Spleen (tissue), 7 donors: ENCODE measurements at regions not wholly inside any gene's neighbourhood (a gene's known extent, or its start where the extent isn't known, plus 50 kb on each side); places are given as distances from the start of the nearest gene placed in this dataset.

Experiments used
- POLR2AphosphoS5 ChIP-seq, 3 donors: sonication (generic); formaldehyde crosslinking; IDR thresholded peaks; one replicate each; pipeline ENCODE4 v1.5.1; 2017; ENCODE audit warnings: antibody characterized with exemption in 3 of 3
- TF ChIP-seq, protein P1 (sequence below), 11 experiments: fragments of 200-600 bp in 7 of 11; fragments of 450-650 bp in 4 of 11; sonication (generic) in 4 of 11; IDR thresholded peaks in 8 of 11; conservative IDR thresholded peaks in 3 of 11; 1 replicate in 7 of 11; 2 replicates in 4 of 11; pipeline versions ENCODE4 v1.4.0 to v1.8.0; 2016 to 2021; ENCODE audit warnings: antibody characterized with exemption in 11 of 11, inconsistent platforms in 4 of 11, mild to moderate bottlenecking in 1 of 11
- donor health status: DM: no; HTN: no; CAD: no; lungs with moderate emphysema.
- donor health status: DM: no; HTN: no; CAD: no.
- donor health status: DM: no; HTN: no; CAD: no.

DNA sequence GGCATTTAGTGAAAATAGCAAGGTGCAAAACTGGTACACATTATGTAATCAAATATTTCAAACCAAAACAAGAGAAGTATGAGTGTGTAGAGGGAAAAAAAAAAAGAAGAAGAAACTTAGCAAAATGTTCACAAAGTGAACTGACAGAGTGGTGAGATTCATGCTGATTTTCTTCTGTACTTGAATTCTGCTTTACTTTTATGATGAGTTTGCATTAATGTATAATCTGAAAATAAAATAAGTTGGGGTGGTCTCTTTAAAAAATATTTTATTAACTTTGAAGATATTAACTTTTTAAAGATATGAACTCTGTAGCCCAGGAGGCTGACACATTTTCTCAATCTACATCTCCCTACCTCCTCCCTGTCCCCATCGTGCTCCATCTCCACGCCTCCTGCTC is 185.1 kb downstream of the QDPR start:
- TF ChIP-seq, protein P1, sequence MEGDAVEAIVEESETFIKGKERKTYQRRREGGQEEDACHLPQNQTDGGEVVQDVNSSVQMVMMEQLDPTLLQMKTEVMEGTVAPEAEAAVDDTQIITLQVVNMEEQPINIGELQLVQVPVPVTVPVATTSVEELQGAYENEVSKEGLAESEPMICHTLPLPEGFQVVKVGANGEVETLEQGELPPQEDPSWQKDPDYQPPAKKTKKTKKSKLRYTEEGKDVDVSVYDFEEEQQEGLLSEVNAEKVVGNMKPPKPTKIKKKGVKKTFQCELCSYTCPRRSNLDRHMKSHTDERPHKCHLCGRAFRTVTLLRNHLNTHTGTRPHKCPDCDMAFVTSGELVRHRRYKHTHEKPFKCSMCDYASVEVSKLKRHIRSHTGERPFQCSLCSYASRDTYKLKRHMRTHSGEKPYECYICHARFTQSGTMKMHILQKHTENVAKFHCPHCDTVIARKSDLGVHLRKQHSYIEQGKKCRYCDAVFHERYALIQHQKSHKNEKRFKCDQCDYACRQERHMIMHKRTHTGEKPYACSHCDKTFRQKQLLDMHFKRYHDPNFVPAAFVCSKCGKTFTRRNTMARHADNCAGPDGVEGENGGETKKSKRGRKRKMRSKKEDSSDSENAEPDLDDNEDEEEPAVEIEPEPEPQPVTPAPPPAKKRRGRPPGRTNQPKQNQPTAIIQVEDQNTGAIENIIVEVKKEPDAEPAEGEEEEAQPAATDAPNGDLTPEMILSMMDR (IDR thresholded peaks at IDR 0.05 in 8 of 11, conservative IDR thresholded peaks at IDR 0.05 in 3 of 11) = no peak
- no peak for TF ChIP-seq POLR2AphosphoS5 (IDR thresholded peaks at IDR 0.05)
